Esophagus muscularis mucosa (tissue), 3 donors: ENCODE measurements at regions not wholly inside any gene's neighbourhood (a gene's known extent, or its start where the extent isn't known, plus 50 kb on each side); places are given as distances from the start of the nearest gene placed in this dataset.

Source experiments
- POLR2A ChIP-seq: fragments of 450-650 bp; IDR thresholded peaks from one replicate; pipeline ENCODE4 v1.6.1; 2017; ENCODE audit warnings: antibody characterized with exemption, moderate library complexity, mild to moderate bottlenecking, low read depth
- TF ChIP-seq, protein P1 (sequence below), 3 experiments: fragments of 200-600 bp in 2 of 3; fragments of 450-650 bp in 1 of 3; sonication (generic) in 2 of 3; IDR thresholded peaks; one replicate each; pipeline ENCODE4 v1.5.1; 2017 to 2019; ENCODE audit warnings: antibody characterized with exemption in 3 of 3, mild to moderate bottlenecking in 2 of 3, moderate library complexity in 1 of 3

DNA sequence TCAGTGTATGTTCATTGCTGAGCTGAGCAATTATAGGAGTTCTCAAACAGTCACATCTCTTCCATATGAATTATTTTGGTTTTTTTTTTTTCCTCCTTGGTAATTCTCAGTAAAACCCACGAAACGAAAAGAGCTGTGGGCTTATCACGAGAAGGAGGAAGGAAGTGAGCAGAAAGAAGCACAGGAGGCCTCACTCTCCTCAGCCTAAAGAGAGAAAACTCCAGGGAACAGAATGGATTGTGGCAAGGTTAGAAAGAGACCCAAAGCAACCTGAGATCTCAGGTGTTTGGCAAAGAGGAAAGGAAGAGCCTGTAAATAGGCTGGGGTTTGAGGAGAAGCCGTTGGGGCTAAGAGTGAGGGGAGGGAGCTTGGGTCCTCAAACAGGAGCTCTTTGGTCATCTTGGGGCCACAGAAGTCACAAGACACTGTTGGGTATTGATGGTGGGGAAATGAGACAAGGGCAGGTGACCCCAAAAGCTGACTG is 67.8 kb upstream of the CITED2 start:
- no peak for TF ChIP-seq POLR2A
- TF ChIP-seq, protein P1, sequence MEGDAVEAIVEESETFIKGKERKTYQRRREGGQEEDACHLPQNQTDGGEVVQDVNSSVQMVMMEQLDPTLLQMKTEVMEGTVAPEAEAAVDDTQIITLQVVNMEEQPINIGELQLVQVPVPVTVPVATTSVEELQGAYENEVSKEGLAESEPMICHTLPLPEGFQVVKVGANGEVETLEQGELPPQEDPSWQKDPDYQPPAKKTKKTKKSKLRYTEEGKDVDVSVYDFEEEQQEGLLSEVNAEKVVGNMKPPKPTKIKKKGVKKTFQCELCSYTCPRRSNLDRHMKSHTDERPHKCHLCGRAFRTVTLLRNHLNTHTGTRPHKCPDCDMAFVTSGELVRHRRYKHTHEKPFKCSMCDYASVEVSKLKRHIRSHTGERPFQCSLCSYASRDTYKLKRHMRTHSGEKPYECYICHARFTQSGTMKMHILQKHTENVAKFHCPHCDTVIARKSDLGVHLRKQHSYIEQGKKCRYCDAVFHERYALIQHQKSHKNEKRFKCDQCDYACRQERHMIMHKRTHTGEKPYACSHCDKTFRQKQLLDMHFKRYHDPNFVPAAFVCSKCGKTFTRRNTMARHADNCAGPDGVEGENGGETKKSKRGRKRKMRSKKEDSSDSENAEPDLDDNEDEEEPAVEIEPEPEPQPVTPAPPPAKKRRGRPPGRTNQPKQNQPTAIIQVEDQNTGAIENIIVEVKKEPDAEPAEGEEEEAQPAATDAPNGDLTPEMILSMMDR (IDR thresholded peaks at IDR 0.05) = no peak
